Gastroesophageal sphincter (tissue), 3 donors: ENCODE measurements at regions not wholly inside any gene's neighbourhood (a gene's known extent, or its start where the extent isn't known, plus 50 kb on each side); places are given as distances from the start of the nearest gene placed in this dataset.

Source experiments
- CTCF ChIP-seq, 4 experiments: fragments of 200-600 bp in 2 of 4; fragments of 450-650 bp in 2 of 4; sonication (generic) in 1 of 4; IDR thresholded peaks; one replicate each; pipeline ENCODE4 v1.5.1; 2017 to 2019; ENCODE audit warnings: antibody characterized with exemption in 4 of 4, mild to moderate bottlenecking in 2 of 4, moderate library complexity in 2 of 4
- EP300 ChIP-seq: sonication (generic); formaldehyde crosslinking; IDR thresholded peaks from one replicate; pipeline ENCODE4 v1.6.1; 2017; ENCODE audit warnings: antibody characterized with exemption, mild to moderate bottlenecking
- POLR2A ChIP-seq, 2 donors: fragments of 450-650 bp; IDR thresholded peaks; one replicate each; pipeline ENCODE4 v1.6.1; 2017; ENCODE audit warnings: antibody characterized with exemption in 2 of 2, mild to moderate bottlenecking in 2 of 2, moderate library complexity in 1 of 2

- TF ChIP-seq POLR2A (IDR thresholded peaks at IDR 0.05) (no peak), CTCF (IDR thresholded peaks at IDR 0.05) (no peak), EP300 (no peak)
Measured at GRCh38 chr12:47545938-47546609, 159.8 kb downstream of the RPAP3 start.
